Common myeloid progenitor, CD34-positive (primary cell): ENCODE measurements at regions not wholly inside any gene's neighbourhood (a gene's known extent, or its start where the extent isn't known, plus 50 kb on each side); places are given as distances from the start of the nearest gene placed in this dataset.
"Not testable (repeated sequence)": the region's sequence is repeated elsewhere in the genome, so short reads cannot be mapped to it uniquely, and the experiment has no call there.

ENCODE experiments used
- CTCF ChIA-PET: fragments of 350-600 bp; sonication (Branson Sonifier 250); formaldehyde crosslinking; loops from one replicate; lab custom pipeline; 2021; ENCODE audit warnings: antibody characterized with exemption; lab: Charles Lee
- POLR2A ChIA-PET: fragments of 350-600 bp; sonication (Branson Sonifier 250); formaldehyde crosslinking; loops from one replicate; lab custom pipeline; 2021; ENCODE audit warnings: antibody characterized with exemption; lab: Charles Lee
- DNase-seq, 3 donors: peaks; one replicate each; pipeline versions ENCODE4 v3.0.0 to v3.0.0-alpha.2; 2013
- H3K27ac ChIP-seq, 2 experiments: 1 replicate in 1 of 2; 2 replicates in 1 of 2; pipeline ENCODE4 v1.7.0; 2013; ENCODE audit warnings: inconsistent platforms in 2 of 2, low read length in 2 of 2, mild to moderate bottlenecking in 2 of 2, low read depth in 1 of 2, moderate library complexity in 1 of 2; ENCODE audit not compliant: severe bottlenecking in 2 of 2, insufficient read depth in 1 of 2, poor library complexity in 1 of 2
- H3K27me3 ChIP-seq, 5 experiments: replicated peaks in 2 of 5; 1 replicate in 3 of 5; 2 replicates in 2 of 5; pipeline versions ENCODE4 v1.6.1 to v1.7.0; 2013; ENCODE audit warnings: low read length in 4 of 5, mild to moderate bottlenecking in 2 of 5, moderate library complexity in 2 of 5, inconsistent platforms in 1 of 5; ENCODE audit not compliant: insufficient read depth in 5 of 5, control insufficient read depth in 4 of 5
- H3K36me3 ChIP-seq, 4 experiments: 1 replicate in 2 of 4; 2 replicates in 2 of 4; pipeline versions ENCODE4 v1.6.1 to v1.7.0; 2013; ENCODE audit warnings: low read length in 3 of 4, control low read depth in 1 of 4, mild to moderate bottlenecking in 1 of 4; ENCODE audit not compliant: control insufficient read depth in 4 of 4, insufficient read depth in 4 of 4
- H3K4me1 ChIP-seq, 4 experiments: 1 replicate in 3 of 4; 2 replicates in 1 of 4; pipeline versions ENCODE4 v1.6.1 to v1.7.1; 2013; ENCODE audit warnings: low read length in 3 of 4, mild to moderate bottlenecking in 3 of 4, control low read depth in 1 of 4, inconsistent platforms in 1 of 4, moderate library complexity in 1 of 4; ENCODE audit not compliant: control insufficient read depth in 4 of 4, insufficient read depth in 4 of 4; ENCODE audit errors: control extremely low read depth in 1 of 4
- H3K4me3 ChIP-seq, 7 experiments: 1 replicate in 4 of 7; 2 replicates in 3 of 7; pipeline versions ENCODE4 v1.5.1 to v1.7.0; 2013; ENCODE audit warnings: mild to moderate bottlenecking in 7 of 7, low read length in 6 of 7, moderate library complexity in 6 of 7, inconsistent platforms in 2 of 7, low read depth in 2 of 7, control low read depth in 1 of 7; ENCODE audit not compliant: insufficient read depth in 4 of 7, control insufficient read depth in 1 of 7; ENCODE audit errors: extremely low read depth in 1 of 7
- H3K9me3 ChIP-seq, 5 experiments: 1 replicate in 4 of 5; 2 replicates in 1 of 5; pipeline versions ENCODE4 v1.6.1 to v1.7.1; 2013; ENCODE audit warnings: low read length in 4 of 5, mild to moderate bottlenecking in 2 of 5, inconsistent platforms in 1 of 5, low read depth in 1 of 5, moderate library complexity in 1 of 5; ENCODE audit not compliant: control insufficient read depth in 4 of 5, insufficient read depth in 2 of 5; ENCODE audit errors: control extremely low read depth in 1 of 5
- WGBS: methylation state at CpG from one replicate; pipeline ENCODE4 v1.1.5; 2013; ENCODE audit not compliant: insufficient coverage; 5-methylcytosine and 5-hydroxymethylcytosine counted together

- DNase-seq, result no peak
- H3K27me3 ChIP-seq, result no peaks in the 10 kb centered on the region
- H3K9me3 ChIP-seq, result no peaks in the 10 kb centered on the region
- ChIA-PET CTCF (no interaction called here), POLR2A (no interaction called here)
- no peaks in the 10 kb centered on the region for H3K4me1 ChIP-seq
- H3K36me3 ChIP-seq, result no peaks in the 10 kb centered on the region
- no peak overlapping the region for H3K4me3 ChIP-seq
- H3K27ac ChIP-seq, result no peak overlapping the region
Observed at GRCh38 chr5:34409373-34409772, 246.8 kb upstream of the RAI14 start.

- H3K27me3 ChIP-seq, result no peaks in the 10 kb centered on the region
- no peaks in the 10 kb centered on the region for H3K9me3 ChIP-seq
- 86% methylated on average over 2 of the region's 2 CpGs for WGBS
- no peak overlapping the region for H3K27ac ChIP-seq
- no peaks in the 10 kb centered on the region for H3K36me3 ChIP-seq
- no peaks in the 10 kb centered on the region for H3K4me1 ChIP-seq
- no peak for DNase-seq
- ChIA-PET CTCF (no interaction called here), POLR2A (no interaction called here)
- no peak overlapping the region for H3K4me3 ChIP-seq
Observed at GRCh38 chr5:34410411-34411139, 245.6 kb upstream of the RAI14 start.

GRCh38 chr5:34411470-34412346 is 244.4 kb upstream of the RAI14 start:
- Histone ChIP-seq H3K27me3 (peaks cover 0 to 2% (median 0%) of the 10 kb centered on the region in 5 experiments), H3K9me3 (no peaks in the 10 kb centered on the region), H3K4me3 (no peak overlapping the region), H3K36me3 (no peaks in the 10 kb centered on the region), H3K4me1 (no peaks in the 10 kb centered on the region), H3K27ac (no peak overlapping the region)
- POLR2A ChIA-PET, result no interaction called here
- CTCF ChIA-PET, result no interaction called here
- DNase-seq, result no peak

- no peak for DNase-seq
- ChIA-PET CTCF (no interaction called here), POLR2A (no interaction called here)
- Histone ChIP-seq H3K4me1 (no peaks in the 10 kb centered on the region), H3K36me3 (no peaks in the 10 kb centered on the region), H3K27ac (no peak overlapping the region), H3K4me3 (no peak overlapping the region), H3K9me3 (no peaks in the 10 kb centered on the region), H3K27me3 (peaks cover 0 to 2% (median 0%) of the 10 kb centered on the region in 5 experiments)
- 69% methylated on average over 1 of the region's 2 CpGs for WGBS
Observed at GRCh38 chr5:34412736-34413135, 243.4 kb upstream of the RAI14 start.

- DNase-seq, result no peak
- no CpG with 5 or more reads among the region's 2 CpGs for WGBS
- Histone ChIP-seq H3K27ac (no peak overlapping the region), H3K4me1 (no peaks in the 10 kb centered on the region), H3K27me3 (peaks cover 0 to 2% (median 0%) of the 10 kb centered on the region in 5 experiments), H3K4me3 (no peak overlapping the region), H3K9me3 (peaks cover 0 to 3% (median 0%) of the 10 kb centered on the region in 5 experiments), H3K36me3 (no peaks in the 10 kb centered on the region)
- CTCF ChIA-PET, result no interaction called here
- POLR2A ChIA-PET, result no interaction called here
Observed at GRCh38 chr5:34415559-34416198, 240.4 kb upstream of the RAI14 start.

- peaks cover 0 to 3% (median 0%) of the 10 kb centered on the region in 5 experiments for H3K9me3 ChIP-seq
- ChIA-PET CTCF (no interaction called here), POLR2A (no interaction called here)
- no peaks in the 10 kb centered on the region for H3K4me1 ChIP-seq
- no peak overlapping the region for H3K4me3 ChIP-seq
- DNase-seq, result no peak
- H3K27me3 ChIP-seq, result peaks cover 0 to 2% (median 0%) of the 10 kb centered on the region in 5 experiments
- no peak overlapping the region for H3K27ac ChIP-seq
- no peaks in the 10 kb centered on the region for H3K36me3 ChIP-seq
Observed at GRCh38 chr5:34416501-34417008, 239.6 kb upstream of the RAI14 start.

- H3K27me3 ChIP-seq, H3K4me3 ChIP-seq, H3K4me1 ChIP-seq, H3K9me3 ChIP-seq, DNase-seq, POLR2A ChIA-PET, H3K27ac ChIP-seq, H3K36me3 ChIP-seq: not testable (repeated sequence)
- WGBS, result no CpG with 5 or more reads among the region's 2 CpGs
- CTCF ChIA-PET, result interaction anchor here (1.1 kb wide), 1 partner anchor 20 kb away, joined by 3 read pairs; no protein-coding TSS in a partner anchor
Observed at GRCh38 chr5:34420191-34420590, 235.9 kb upstream of the RAI14 start.
